Stomach (tissue), 8 donors: ENCODE measurements at regions not wholly inside any gene's neighbourhood (a gene's known extent, or its start where the extent isn't known, plus 50 kb on each side); places are given as distances from the start of the nearest gene placed in this dataset.

Experiments
- DNase-seq, 2 donors: peaks; one replicate each; pipeline versions ENCODE4 v3.0.0 to v3.0.0-alpha.2; 2013 to 2019
- H3K27ac ChIP-seq, 5 donors: fragments of 200-600 bp in 4 of 5; sonication (generic) in 4 of 5; one replicate each; pipeline ENCODE4 v1.5.1; 2013 to 2019; ENCODE audit warnings: mild to moderate bottlenecking in 1 of 5, moderate library complexity in 1 of 5
- H3K27me3 ChIP-seq, 3 donors: fragments of 200-600 bp; sonication (generic); one replicate each; pipeline ENCODE4 v1.5.1; 2017 to 2019; ENCODE audit warnings: mixed run types in 1 of 3
- H3K36me3 ChIP-seq, 4 donors: fragments of 200-600 bp; sonication (generic); 1 replicate in 3 of 4; 2 replicates in 1 of 4; pipeline ENCODE4 v1.5.1; 2016 to 2019
- H3K4me1 ChIP-seq, 4 donors: fragments of 200-600 bp; sonication (generic); one replicate each; pipeline ENCODE4 v1.5.1; 2016 to 2019
- H3K4me3 ChIP-seq, 4 donors: fragments of 200-600 bp; sonication (generic) in 3 of 4; one replicate each; pipeline ENCODE4 v1.5.1; 2016 to 2019; ENCODE audit warnings: mild to moderate bottlenecking in 1 of 4
- H3K9me3 ChIP-seq, 4 donors: fragments of 200-600 bp; sonication (generic); one replicate each; pipeline ENCODE4 v1.5.1; 2016 to 2019
- CTCF ChIP-seq, 7 experiments: fragments of 450-650 bp in 4 of 7; fragments of 200-600 bp in 3 of 7; sonication (generic) in 3 of 7; IDR thresholded peaks; one replicate each; pipeline ENCODE4 v1.5.1; 2016 to 2019; ENCODE audit warnings: antibody characterized with exemption in 7 of 7, control low read depth in 2 of 7, mild to moderate bottlenecking in 1 of 7
- EP300 ChIP-seq: sonication (generic); formaldehyde crosslinking; IDR thresholded peaks from one replicate; pipeline ENCODE4 v1.6.1; 2017; ENCODE audit warnings: antibody characterized with exemption
- POLR2A ChIP-seq, 4 donors: fragments of 450-650 bp; IDR thresholded peaks; one replicate each; pipeline ENCODE4 v1.6.1; 2016; ENCODE audit warnings: antibody characterized with exemption in 4 of 4, control low read depth in 2 of 4, mild to moderate bottlenecking in 1 of 4, moderate library complexity in 1 of 4
- POLR2AphosphoS5 ChIP-seq, 3 donors: sonication (generic); formaldehyde crosslinking; IDR thresholded peaks; one replicate each; pipeline ENCODE4 v1.6.1; 2016; ENCODE audit warnings: antibody characterized with exemption in 3 of 3
- WGBS, 5 donors: extraction: QIAGEN DNeasy Blood & Tissue Kit in 3 of 5; methylation state at CpG; one replicate each; pipeline versions ENCODE4 v1.1.5 to v1.1.7; 2013 to 2018; 5-methylcytosine and 5-hydroxymethylcytosine counted together
- intact Hi-C: fragments of 100-400 bp; cut with DNase I; formaldehyde crosslinking; loops from one replicate; pipeline ENCODE4 v1.15.1; 2023; ENCODE audit warnings: low total_unique reads
- donor health status: healthy with polysubstance abuse.
- donor health status: Bipolar disorder and iron deficiency.
- donor health status: healthy.

GRCh38 chr5:110195288-110195687 lies 505.6 kb downstream of the MAN2A1 start:
- TF ChIP-seq POLR2A (IDR thresholded peaks at IDR 0.05) = no peak
- TF ChIP-seq POLR2AphosphoS5 (IDR thresholded peaks at IDR 0.05) = no peak
- TF ChIP-seq CTCF (IDR thresholded peaks at IDR 0.05) = no peak
- TF ChIP-seq EP300 = no peak
- Histone ChIP-seq H3K27me3 (no peaks in the 10 kb centered on the region), H3K4me1 (no peaks in the 10 kb centered on the region), H3K36me3 (no peaks in the 10 kb centered on the region), H3K27ac (no peak overlapping the region), H3K4me3 (no peak overlapping the region), H3K9me3 (no peaks in the 10 kb centered on the region)
- no peak for DNase-seq
- WGBS, 5 donors = 67 to 100% (median 94%) methylated on average over 1 of the region's 1 CpG
- intact Hi-C loops = no loop called here

GRCh38 chr5:110201791-110202190 lies 512.1 kb downstream of the MAN2A1 start:
- H3K27ac ChIP-seq = no peak overlapping the region
- no peaks in the 10 kb centered on the region for H3K27me3 ChIP-seq
- WGBS, 5 donors = 26 to 47% (median 30%) methylated on average over 1 of the region's 1 CpG
- H3K9me3 ChIP-seq = no peaks in the 10 kb centered on the region
- DNase-seq = no peak
- H3K4me1 ChIP-seq = no peaks in the 10 kb centered on the region
- no peak overlapping the region for H3K4me3 ChIP-seq
- intact Hi-C loops = no loop called here
- H3K36me3 ChIP-seq = no peaks in the 10 kb centered on the region
- TF ChIP-seq POLR2AphosphoS5 (IDR thresholded peaks at IDR 0.05) (no peak), POLR2A (IDR thresholded peaks at IDR 0.05) (no peak), EP300 (no peak), CTCF (IDR thresholded peaks at IDR 0.05) (no peak)

GRCh38 chr5:110203661-110204060 lies 513.9 kb downstream of the MAN2A1 start:
- DNase-seq = no peak
- no peaks in the 10 kb centered on the region for H3K4me1 ChIP-seq
- peaks cover 0 to 14% (median 0%) of the 10 kb centered on the region in 4 donors for H3K9me3 ChIP-seq
- H3K4me3 ChIP-seq = no peak overlapping the region
- TF ChIP-seq POLR2A (IDR thresholded peaks at IDR 0.05) (no peak), POLR2AphosphoS5 (IDR thresholded peaks at IDR 0.05) (no peak), EP300 (no peak)
- no peak overlapping the region for H3K27ac ChIP-seq
- no peaks in the 10 kb centered on the region for H3K36me3 ChIP-seq
- intact Hi-C loops = no loop called here
- no peaks in the 10 kb centered on the region for H3K27me3 ChIP-seq

GRCh38 chr5:110209401-110209800 lies 517.1 kb downstream of the TMEM232 start:
- H3K27me3 ChIP-seq = no peaks in the 10 kb centered on the region
- no peak overlapping the region for H3K27ac ChIP-seq
- H3K4me3 ChIP-seq = no peak overlapping the region
- no peak for DNase-seq
- TF ChIP-seq EP300 (no peak), POLR2AphosphoS5 (IDR thresholded peaks at IDR 0.05) (no peak), POLR2A (IDR thresholded peaks at IDR 0.05) (no peak), CTCF (IDR thresholded peaks at IDR 0.05) (no peak)
- peaks cover 0 to 21% (median 0%) of the 10 kb centered on the region in 4 donors for H3K9me3 ChIP-seq
- no peaks in the 10 kb centered on the region for H3K36me3 ChIP-seq
- no peaks in the 10 kb centered on the region for H3K4me1 ChIP-seq
- intact Hi-C loops = no loop called here
- 59 to 68% (median 67%) methylated on average over 3 of the region's 3 CpGs for WGBS, 5 donors

- no peak overlapping the region for H3K4me3 ChIP-seq
- no peak overlapping the region for H3K27ac ChIP-seq
- H3K9me3 ChIP-seq = peaks cover 0 to 77% (median 53%) of the 10 kb centered on the region in 4 donors
- no peak for DNase-seq
- no peaks in the 10 kb centered on the region for H3K27me3 ChIP-seq
- no peaks in the 10 kb centered on the region for H3K36me3 ChIP-seq
- TF ChIP-seq POLR2A (IDR thresholded peaks at IDR 0.05) = no peak
- no peak for TF ChIP-seq POLR2AphosphoS5 (IDR thresholded peaks at IDR 0.05)
- no peak for TF ChIP-seq CTCF (IDR thresholded peaks at IDR 0.05)
- no peak for TF ChIP-seq EP300
- WGBS, 5 donors = 50 to 100% (median 88%) methylated on average over 1 of the region's 1 CpG
- no peaks in the 10 kb centered on the region for H3K4me1 ChIP-seq
- intact Hi-C loops = no loop called here
These were observed 507.5 kb downstream of the TMEM232 start for GRCh38 chr5:110218981-110219380.
